Astrocyte (in vitro differentiated cells and primary cell): ENCODE measurements at regions not wholly inside any gene's neighbourhood (a gene's known extent, or its start where the extent isn't known, plus 50 kb on each side); places are given as distances from the start of the nearest gene placed in this dataset.

Experiments used
- CTCF ChIP-seq: IDR thresholded peaks from 2 replicates; pipeline ENCODE4 v1.5.1; 2011; ENCODE audit warnings: low read depth, mild to moderate bottlenecking, inconsistent platforms, low read length, moderate library complexity; ENCODE audit not compliant: insufficient read depth
- EZH2 ChIP-seq: IDR thresholded peaks from 2 replicates; pipeline ENCODE4 v1.6.1; 2012; ENCODE audit warnings: mild to moderate bottlenecking, low read length, inconsistent platforms; ENCODE audit not compliant: insufficient read depth

- TF ChIP-seq CTCF = no peak
- TF ChIP-seq EZH2 = no peak
Observed at GRCh38 chr12:126907900-126908764, 1358.8 kb upstream of the TMEM132C start.
